ENCODE measurements at regions not wholly inside any gene's neighbourhood (a gene's known extent, or its start where the extent isn't known, plus 50 kb on each side); places are given as distances from the start of the nearest gene placed in this dataset.
"Not testable (repeated sequence)": the region's sequence is repeated elsewhere in the genome, so short reads cannot be mapped to it uniquely, and the experiment has no call there.

GRCh38 chr4:58368221-58368620 lies 1258.0 kb upstream of the IGFBP7 start:
- DNase-seq (ENCODE audit: low spot score), result no peak

GRCh38 chr4:58360354-58361133 lies 1250.4 kb upstream of the IGFBP7 start:
- no peak for DNase-seq (ENCODE audit: low spot score)

- DNase-seq (ENCODE audit: low spot score), result no peak
Measured at GRCh38 chr4:58359590-58359989, 1249.4 kb upstream of the IGFBP7 start.

- no peak for DNase-seq (ENCODE audit: low spot score)
Measured at GRCh38 chr4:58357947-58358346, 1247.8 kb upstream of the IGFBP7 start.

- no peak for DNase-seq (ENCODE audit: low spot score)
Measured at GRCh38 chr4:58325070-58325469, 1214.9 kb upstream of the IGFBP7 start.

GRCh38 chr4:58313444-58313843 lies 1203.3 kb upstream of the IGFBP7 start:
- no peak for DNase-seq (ENCODE audit: low spot score)

GRCh38 chr4:58303456-58303855 lies 1193.3 kb upstream of the IGFBP7 start:
- no peak for DNase-seq (ENCODE audit: low spot score)

- no peak for DNase-seq (ENCODE audit: low spot score)
Measured at GRCh38 chr4:58301376-58301999, 1191.3 kb upstream of the IGFBP7 start.

- DNase-seq (ENCODE audit: low spot score), result no peak
Measured at GRCh38 chr4:58286335-58286734, 1176.2 kb upstream of the IGFBP7 start.

- not testable (repeated sequence) for DNase-seq (ENCODE audit: low spot score)
Measured at GRCh38 chr4:58280928-58281327, 1170.7 kb upstream of the IGFBP7 start.

GRCh38 chr4:58275856-58276255 lies 1165.7 kb upstream of the IGFBP7 start:
- no peak for DNase-seq (ENCODE audit: low spot score)

GRCh38 chr4:58274553-58274952 lies 1164.4 kb upstream of the IGFBP7 start:
- DNase-seq (ENCODE audit: low spot score), result no peak

GRCh38 chr4:58272311-58272710 lies 1162.1 kb upstream of the IGFBP7 start:
- no peak for DNase-seq (ENCODE audit: low spot score)

GRCh38 chr4:58265734-58266133 lies 1155.5 kb upstream of the IGFBP7 start:
- DNase-seq (ENCODE audit: low spot score), result no peak

GRCh38 chr4:58261526-58261925 lies 1151.3 kb upstream of the IGFBP7 start:
- no peak for DNase-seq (ENCODE audit: low spot score)

- no peak for DNase-seq (ENCODE audit: low spot score)
Measured at GRCh38 chr4:58254291-58254690, 1144.1 kb upstream of the IGFBP7 start.

GRCh38 chr4:58252656-58253055 lies 1142.5 kb upstream of the IGFBP7 start:
- no peak for DNase-seq (ENCODE audit: low spot score)

GRCh38 chr4:58247792-58248191 lies 1137.6 kb upstream of the IGFBP7 start:
- DNase-seq (ENCODE audit: low spot score), result no peak

GRCh38 chr4:58225460-58225859 lies 1115.3 kb upstream of the IGFBP7 start:
- DNase-seq (ENCODE audit: low spot score), result no peak

- no peak for DNase-seq (ENCODE audit: low spot score)
Measured at GRCh38 chr4:58219179-58219578, 1109.0 kb upstream of the IGFBP7 start.

GRCh38 chr4:58216461-58216860 lies 1106.3 kb upstream of the IGFBP7 start:
- DNase-seq (ENCODE audit: low spot score), result no peak

- DNase-seq (ENCODE audit: low spot score), result no peak
Measured at GRCh38 chr4:58214376-58214775, 1104.2 kb upstream of the IGFBP7 start.

GRCh38 chr4:58209551-58209950 lies 1099.4 kb upstream of the IGFBP7 start:
- DNase-seq (ENCODE audit: low spot score), result no peak
